ENCODE measurements at regions not wholly inside any gene's neighbourhood (a gene's known extent, or its start where the extent isn't known, plus 50 kb on each side); places are given as distances from the start of the nearest gene placed in this dataset.

DNA sequence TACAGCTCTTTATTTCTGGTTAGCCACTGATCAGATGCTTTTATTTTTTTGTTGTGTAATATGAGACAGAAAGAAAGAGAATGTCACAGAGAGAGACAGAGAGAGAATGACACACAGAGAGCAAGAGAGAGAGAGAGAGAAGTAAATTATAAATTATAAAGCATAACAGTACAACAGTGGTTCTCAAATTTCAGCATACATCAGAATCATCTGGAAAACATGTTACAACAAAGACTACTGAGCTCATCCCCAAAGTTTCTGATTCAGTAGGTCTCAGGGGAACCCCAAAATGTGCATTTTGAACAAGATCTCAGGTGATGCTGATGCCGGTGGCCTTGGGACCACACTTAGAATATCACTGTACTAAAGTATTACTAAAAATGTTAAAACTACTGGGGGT, 245.8 kb upstream of the DIAPH2 start:
- no peak for TF ChIP-seq POLR2AphosphoS5 (IDR thresholded peaks at IDR 0.05; ENCODE audit: borderline replicate concordance, low read depth, low read length)
- TF ChIP-seq EZH2 (IDR thresholded peaks at IDR 0.05) = no peak
- TF ChIP-seq FOXP2 (optimal IDR thresholded peaks at IDR 0.05; ENCODE audit: control extremely low read depth, extremely low read length, insufficient read depth) = no peak
